SK-N-SH treated with all-trans-retinoic acid at 6 μM for 48 hours (cell line): ENCODE measurements at regions not wholly inside any gene's neighbourhood (a gene's known extent, or its start where the extent isn't known, plus 50 kb on each side); places are given as distances from the start of the nearest gene placed in this dataset.

Experiments used
- ATAC-seq: fragments of 200-7000 bp; cut with Tn5 transposase; 3 replicates; pipeline ENCODE4 v1.9.1; 2020; ENCODE audit warnings: mild to moderate bottlenecking, moderate library complexity
- ARNTL ChIP-seq: fragments of 450-650 bp; formaldehyde crosslinking; IDR thresholded peaks from 2 replicates; pipeline ENCODE4 v1.5.0; 2020; ENCODE audit warnings: low read depth, mild to moderate bottlenecking, moderate library complexity, borderline replicate concordance
- BACH2 ChIP-seq: fragments of 250-450 bp; sonication (Bioruptor Pico); IDR thresholded peaks from 2 replicates; pipeline ENCODE4 v1.9.0; 2021; ENCODE audit warnings: mild to moderate bottlenecking, borderline replicate concordance
- CSDC2 ChIP-seq: fragments of 250-450 bp; sonication (Bioruptor Pico); IDR thresholded peaks from 2 replicates; pipeline ENCODE4 v1.5.0; 2020; ENCODE audit warnings: mild to moderate bottlenecking, moderate library complexity
- ESRRG ChIP-seq: fragments of 250-450 bp; sonication (Bioruptor Pico); IDR thresholded peaks from 2 replicates; pipeline ENCODE4 v1.6.1; 2021; ENCODE audit warnings: mild to moderate bottlenecking
- GLIS3 ChIP-seq: fragments of 250-450 bp; sonication (Bioruptor Pico); IDR thresholded peaks from 2 replicates; pipeline ENCODE4 v1.5.0; 2020; ENCODE audit warnings: mild to moderate bottlenecking, moderate library complexity
- ISL1 ChIP-seq: fragments of 250-450 bp; sonication (Bioruptor Pico); IDR thresholded peaks from 2 replicates; pipeline ENCODE4 v2.1.2; 2022; ENCODE audit warnings: mild to moderate bottlenecking, moderate library complexity
- OSR1 ChIP-seq: fragments of 250-450 bp; sonication (Bioruptor Pico); IDR thresholded peaks from 2 replicates; pipeline ENCODE4 v1.8.0; 2022; ENCODE audit warnings: moderate library complexity, mild to moderate bottlenecking, inconsistent platforms
- PPARA ChIP-seq: fragments of 250-450 bp; sonication (Bioruptor Pico); IDR thresholded peaks from 2 replicates; pipeline ENCODE4 v1.5.0; 2020; ENCODE audit warnings: mild to moderate bottlenecking, borderline replicate concordance
- RARB ChIP-seq: fragments of 250-450 bp; sonication (Bioruptor Pico); IDR thresholded peaks from 2 replicates; pipeline ENCODE4 v1.8.0; 2021; ENCODE audit warnings: mild to moderate bottlenecking, moderate library complexity
- SNAI2 ChIP-seq: fragments of 250-450 bp; sonication (Bioruptor Pico); IDR thresholded peaks from 2 replicates; pipeline ENCODE4 v1.5.0; 2020; ENCODE audit warnings: mild to moderate bottlenecking, moderate library complexity
- TCF4 ChIP-seq: fragments of 250-450 bp; sonication (Bioruptor Pico); IDR thresholded peaks from 2 replicates; pipeline ENCODE4 v1.8.0; 2021; ENCODE audit warnings: mild to moderate bottlenecking, moderate library complexity, borderline replicate concordance
- TOX ChIP-seq: fragments of 250-450 bp; sonication (Bioruptor Pico); IDR thresholded peaks from 2 replicates; pipeline ENCODE4 v1.8.0; 2021; ENCODE audit warnings: mild to moderate bottlenecking, moderate library complexity, borderline replicate concordance
- ZC3H10 ChIP-seq: fragments of 250-450 bp; sonication (Bioruptor Pico); IDR thresholded peaks from 2 replicates; pipeline ENCODE4 v1.5.1; 2021; ENCODE audit warnings: mild to moderate bottlenecking, moderate library complexity
- ZFP3 ChIP-seq: fragments of 250-450 bp; sonication (Bioruptor Pico); IDR thresholded peaks from 2 replicates; pipeline ENCODE4 v1.5.0; 2020; ENCODE audit warnings: mild to moderate bottlenecking, moderate library complexity
- ZFP30 ChIP-seq: fragments of 450-650 bp; formaldehyde crosslinking; IDR thresholded peaks from 2 replicates; pipeline ENCODE4 v1.5.0; 2022; ENCODE audit warnings: mild to moderate bottlenecking, moderate library complexity
- ZNF565 ChIP-seq: fragments of 450-650 bp; formaldehyde crosslinking; conservative IDR thresholded peaks from 2 replicates; pipeline ENCODE4 v1.5.0; 2020; ENCODE audit warnings: low read depth, mild to moderate bottlenecking, moderate library complexity
- ZNF70 ChIP-seq: fragments of 450-650 bp; formaldehyde crosslinking; IDR thresholded peaks from 2 replicates; pipeline ENCODE4 v1.5.0; 2020; ENCODE audit warnings: mild to moderate bottlenecking, moderate library complexity
- ZNF8 ChIP-seq: fragments of 450-650 bp; formaldehyde crosslinking; IDR thresholded peaks from 2 replicates; pipeline ENCODE4 v1.5.0; 2020; ENCODE audit warnings: mild to moderate bottlenecking, moderate library complexity
- TF ChIP-seq, protein P1 (sequence below): fragments of 250-450 bp; sonication (Bioruptor Pico); IDR thresholded peaks from 2 replicates; pipeline ENCODE4 v1.8.0; 2020; ENCODE audit warnings: mild to moderate bottlenecking, moderate library complexity, borderline replicate concordance
- TF ChIP-seq, protein P2 (sequence below): fragments of 250-450 bp; sonication (Bioruptor Pico); IDR thresholded peaks from 2 replicates; pipeline ENCODE4 v1.5.0; 2020; ENCODE audit warnings: mild to moderate bottlenecking, moderate library complexity
- TF ChIP-seq, protein P3 (sequence below): fragments of 250-450 bp; sonication (Bioruptor Pico); IDR thresholded peaks from 2 replicates; pipeline ENCODE4 v1.8.0; 2021; ENCODE audit warnings: low read depth, mild to moderate bottlenecking, moderate library complexity, borderline replicate concordance
- TF ChIP-seq, protein P4 (sequence below): fragments of 250-450 bp; sonication (Bioruptor Pico); IDR thresholded peaks from 2 replicates; pipeline ENCODE4 v1.5.1; 2021; ENCODE audit warnings: mild to moderate bottlenecking, moderate library complexity

DNA sequence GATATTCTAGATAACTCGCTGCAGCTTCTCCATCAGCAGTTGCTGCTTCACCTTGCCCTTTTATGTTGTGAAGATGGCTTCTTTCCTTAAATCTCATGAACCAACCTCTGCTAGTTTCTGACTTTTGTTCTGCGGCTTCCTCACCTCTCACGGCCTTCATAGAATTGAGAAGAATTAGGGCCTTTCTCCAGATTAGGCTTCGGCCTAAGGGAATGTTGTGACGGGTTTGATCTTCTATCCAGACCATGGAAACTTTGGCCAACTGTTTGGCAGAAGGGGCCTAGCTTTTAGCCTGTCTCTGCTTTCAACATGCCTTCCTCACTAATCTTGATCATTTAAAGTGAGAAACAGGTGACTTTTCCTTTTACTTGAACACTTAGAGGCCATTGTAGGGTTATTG lies 199.9 kb downstream of the CYP26B1 start (continued):
- TF ChIP-seq ZC3H10 (CRISPR knock-in tag) (no peak), GLIS3 (CRISPR knock-in tag) (no peak), ARNTL (CRISPR knock-in tag) (no peak), TCF4 (CRISPR knock-in tag) (no peak), CSDC2 (CRISPR knock-in tag) (no peak), BACH2 (CRISPR knock-in tag) (no peak), ISL1 (no peak), ZNF70 (CRISPR knock-in tag) (no peak), ZFP3 (CRISPR knock-in tag) (no peak)
- TF ChIP-seq, protein P1, sequence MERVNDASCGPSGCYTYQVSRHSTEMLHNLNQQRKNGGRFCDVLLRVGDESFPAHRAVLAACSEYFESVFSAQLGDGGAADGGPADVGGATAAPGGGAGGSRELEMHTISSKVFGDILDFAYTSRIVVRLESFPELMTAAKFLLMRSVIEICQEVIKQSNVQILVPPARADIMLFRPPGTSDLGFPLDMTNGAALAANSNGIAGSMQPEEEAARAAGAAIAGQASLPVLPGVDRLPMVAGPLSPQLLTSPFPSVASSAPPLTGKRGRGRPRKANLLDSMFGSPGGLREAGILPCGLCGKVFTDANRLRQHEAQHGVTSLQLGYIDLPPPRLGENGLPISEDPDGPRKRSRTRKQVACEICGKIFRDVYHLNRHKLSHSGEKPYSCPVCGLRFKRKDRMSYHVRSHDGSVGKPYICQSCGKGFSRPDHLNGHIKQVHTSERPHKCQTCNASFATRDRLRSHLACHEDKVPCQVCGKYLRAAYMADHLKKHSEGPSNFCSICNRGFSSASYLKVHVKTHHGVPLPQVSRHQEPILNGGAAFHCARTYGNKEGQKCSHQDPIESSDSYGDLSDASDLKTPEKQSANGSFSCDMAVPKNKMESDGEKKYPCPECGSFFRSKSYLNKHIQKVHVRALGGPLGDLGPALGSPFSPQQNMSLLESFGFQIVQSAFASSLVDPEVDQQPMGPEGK (CRISPR knock-in tag): no peak
- TF ChIP-seq, all 23 proteins: peak for 0

DNA sequence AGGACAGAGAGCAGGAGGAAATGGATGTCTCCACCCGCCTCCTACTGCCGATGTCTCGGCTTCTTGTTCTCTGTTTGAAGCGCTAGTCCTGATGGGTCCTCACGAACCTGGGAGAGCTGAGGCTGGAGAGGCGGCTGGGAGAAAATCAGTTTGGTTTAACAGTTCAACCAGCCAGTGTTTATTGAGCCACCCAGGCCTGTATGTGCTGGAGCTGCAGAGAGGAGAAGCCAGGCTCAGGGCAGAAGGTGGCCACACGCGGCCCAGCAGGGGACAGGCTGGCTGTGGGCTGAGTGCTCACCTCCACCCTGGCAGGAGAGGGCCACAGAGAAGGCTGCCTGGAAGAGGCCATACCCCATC lies 202.1 kb downstream of the CYP26B1 start:
- ATAC-seq: no peak

DNA sequence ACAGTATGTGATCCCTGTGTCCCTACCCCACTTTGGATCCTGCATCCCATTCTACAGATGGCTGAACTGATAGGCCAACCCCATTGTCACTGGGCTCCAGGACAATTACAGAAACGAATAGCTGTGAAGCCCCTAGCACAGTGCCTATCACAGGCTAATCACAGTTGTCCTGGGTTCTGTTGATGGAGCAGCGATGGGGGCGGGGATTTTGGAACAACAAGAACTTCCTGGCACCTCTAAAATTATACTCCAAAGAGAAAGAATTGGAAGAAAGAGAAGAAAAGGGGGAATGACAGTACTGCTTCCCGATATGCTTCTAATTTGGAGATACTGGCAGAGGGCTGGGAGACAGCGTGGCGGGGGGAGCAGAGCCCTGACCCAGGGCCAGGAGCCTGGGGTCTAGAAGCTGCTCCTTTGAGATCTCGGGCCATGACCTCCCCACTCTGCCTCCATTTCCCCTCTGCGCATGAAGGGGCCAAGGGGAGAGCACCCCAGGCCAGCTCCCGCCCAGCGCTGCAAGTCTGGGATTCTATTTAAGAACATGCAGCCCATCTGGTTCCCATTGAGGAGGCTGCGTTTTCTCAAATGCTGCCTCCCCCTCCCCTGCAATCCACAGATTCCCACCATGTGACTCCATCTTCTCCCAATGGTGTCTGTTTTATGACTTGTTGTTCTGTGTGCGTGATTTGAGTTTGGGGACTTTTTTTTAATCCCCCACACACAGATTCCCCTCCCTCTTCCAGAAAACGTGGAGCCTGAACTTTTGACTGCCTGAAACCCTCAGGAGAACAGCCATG lies 202.7 kb downstream of the CYP26B1 start:
- ATAC-seq: no peak
- TF ChIP-seq ZFP3 (CRISPR knock-in tag) (no peak), TCF4 (CRISPR knock-in tag) (no peak), CSDC2 (CRISPR knock-in tag) (no peak)
- TF ChIP-seq, protein P2, sequence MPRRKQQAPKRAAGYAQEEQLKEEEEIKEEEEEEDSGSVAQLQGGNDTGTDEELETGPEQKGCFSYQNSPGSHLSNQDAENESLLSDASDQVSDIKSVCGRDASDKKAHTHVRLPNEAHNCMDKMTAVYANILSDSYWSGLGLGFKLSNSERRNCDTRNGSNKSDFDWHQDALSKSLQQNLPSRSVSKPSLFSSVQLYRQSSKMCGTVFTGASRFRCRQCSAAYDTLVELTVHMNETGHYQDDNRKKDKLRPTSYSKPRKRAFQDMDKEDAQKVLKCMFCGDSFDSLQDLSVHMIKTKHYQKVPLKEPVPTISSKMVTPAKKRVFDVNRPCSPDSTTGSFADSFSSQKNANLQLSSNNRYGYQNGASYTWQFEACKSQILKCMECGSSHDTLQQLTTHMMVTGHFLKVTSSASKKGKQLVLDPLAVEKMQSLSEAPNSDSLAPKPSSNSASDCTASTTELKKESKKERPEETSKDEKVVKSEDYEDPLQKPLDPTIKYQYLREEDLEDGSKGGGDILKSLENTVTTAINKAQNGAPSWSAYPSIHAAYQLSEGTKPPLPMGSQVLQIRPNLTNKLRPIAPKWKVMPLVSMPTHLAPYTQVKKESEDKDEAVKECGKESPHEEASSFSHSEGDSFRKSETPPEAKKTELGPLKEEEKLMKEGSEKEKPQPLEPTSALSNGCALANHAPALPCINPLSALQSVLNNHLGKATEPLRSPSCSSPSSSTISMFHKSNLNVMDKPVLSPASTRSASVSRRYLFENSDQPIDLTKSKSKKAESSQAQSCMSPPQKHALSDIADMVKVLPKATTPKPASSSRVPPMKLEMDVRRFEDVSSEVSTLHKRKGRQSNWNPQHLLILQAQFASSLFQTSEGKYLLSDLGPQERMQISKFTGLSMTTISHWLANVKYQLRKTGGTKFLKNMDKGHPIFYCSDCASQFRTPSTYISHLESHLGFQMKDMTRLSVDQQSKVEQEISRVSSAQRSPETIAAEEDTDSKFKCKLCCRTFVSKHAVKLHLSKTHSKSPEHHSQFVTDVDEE (CRISPR knock-in tag): no peak
- TF ChIP-seq, all 23 proteins: peak for 0

More for the DNA sequence above, 202.1 kb downstream of the CYP26B1 start:
- TF ChIP-seq SNAI2 (CRISPR knock-in tag) (no peak), ZFP30 (CRISPR knock-in tag) (no peak), OSR1 (CRISPR knock-in tag) (no peak), RARB (CRISPR knock-in tag) (no peak), ZFP3 (CRISPR knock-in tag) (no peak), BACH2 (CRISPR knock-in tag) (no peak), ZC3H10 (CRISPR knock-in tag) (no peak), TOX (CRISPR knock-in tag) (no peak), ESRRG (CRISPR knock-in tag) (no peak), PPARA (CRISPR knock-in tag) (no peak), ZNF8 (CRISPR knock-in tag) (no peak), ZNF70 (CRISPR knock-in tag) (no peak), ISL1 (no peak), ARNTL (CRISPR knock-in tag) (no peak), ZNF565 (no peak)
- TF ChIP-seq, protein P3, sequence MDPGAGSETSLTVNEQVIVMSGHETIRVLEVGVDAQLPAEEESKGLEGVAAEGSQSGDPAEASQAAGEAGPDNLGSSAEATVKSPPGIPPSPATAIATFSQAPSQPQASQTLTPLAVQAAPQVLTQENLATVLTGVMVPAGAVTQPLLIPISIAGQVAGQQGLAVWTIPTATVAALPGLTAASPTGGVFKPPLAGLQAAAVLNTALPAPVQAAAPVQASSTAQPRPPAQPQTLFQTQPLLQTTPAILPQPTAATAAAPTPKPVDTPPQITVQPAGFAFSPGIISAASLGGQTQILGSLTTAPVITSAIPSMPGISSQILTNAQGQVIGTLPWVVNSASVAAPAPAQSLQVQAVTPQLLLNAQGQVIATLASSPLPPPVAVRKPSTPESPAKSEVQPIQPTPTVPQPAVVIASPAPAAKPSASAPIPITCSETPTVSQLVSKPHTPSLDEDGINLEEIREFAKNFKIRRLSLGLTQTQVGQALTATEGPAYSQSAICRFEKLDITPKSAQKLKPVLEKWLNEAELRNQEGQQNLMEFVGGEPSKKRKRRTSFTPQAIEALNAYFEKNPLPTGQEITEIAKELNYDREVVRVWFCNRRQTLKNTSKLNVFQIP (CRISPR knock-in tag): no peak
- TF ChIP-seq, protein P1 (CRISPR knock-in tag): no peak
- TF ChIP-seq, protein P4, sequence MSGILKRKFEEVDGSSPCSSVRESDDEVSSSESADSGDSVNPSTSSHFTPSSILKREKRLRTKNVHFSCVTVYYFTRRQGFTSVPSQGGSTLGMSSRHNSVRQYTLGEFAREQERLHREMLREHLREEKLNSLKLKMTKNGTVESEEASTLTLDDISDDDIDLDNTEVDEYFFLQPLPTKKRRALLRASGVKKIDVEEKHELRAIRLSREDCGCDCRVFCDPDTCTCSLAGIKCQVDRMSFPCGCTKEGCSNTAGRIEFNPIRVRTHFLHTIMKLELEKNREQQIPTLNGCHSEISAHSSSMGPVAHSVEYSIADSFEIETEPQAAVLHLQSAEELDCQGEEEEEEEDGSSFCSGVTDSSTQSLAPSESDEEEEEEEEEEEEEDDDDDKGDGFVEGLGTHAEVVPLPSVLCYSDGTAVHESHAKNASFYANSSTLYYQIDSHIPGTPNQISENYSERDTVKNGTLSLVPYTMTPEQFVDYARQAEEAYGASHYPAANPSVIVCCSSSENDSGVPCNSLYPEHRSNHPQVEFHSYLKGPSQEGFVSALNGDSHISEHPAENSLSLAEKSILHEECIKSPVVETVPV: no peak
